ENCODE measurements at regions not wholly inside any gene's neighbourhood (a gene's known extent, or its start where the extent isn't known, plus 50 kb on each side); places are given as distances from the start of the nearest gene placed in this dataset.

DNA sequence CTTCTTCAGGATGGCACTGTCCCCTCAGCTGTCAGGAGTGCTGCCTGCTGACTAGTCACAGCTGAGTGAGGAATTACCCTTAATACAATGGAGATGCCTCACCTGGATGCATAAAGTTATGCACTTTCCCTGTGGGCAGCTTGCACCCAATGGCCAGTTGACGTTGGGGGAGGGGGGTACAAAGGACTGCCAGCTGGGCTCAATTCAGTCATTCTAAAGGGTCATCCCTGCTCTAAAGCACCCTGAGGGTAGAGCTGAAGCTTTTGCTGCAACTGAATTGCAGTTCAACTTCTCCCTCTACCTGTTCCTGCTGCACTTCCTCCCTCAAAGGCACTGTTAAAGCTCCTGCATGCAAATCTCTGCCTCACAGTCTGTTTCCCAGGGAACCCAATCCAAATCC, 147.8 kb upstream of the SESN3 start:
- dilution Hi-C loops (cut with HindIII; ENCODE audit: low sequenced_read_pairs, unreplicated experiment) (no loop called here), in situ Hi-C loops (cut with MboI; ENCODE audit: low sequenced_read_pairs) (no loop called here), intact Hi-C loops (cut with micrococcal nuclease) (no loop called here)
- H3K4ac ChIP-seq (ENCODE audit: low read depth, low read length): no peak overlapping the region
- H3K4me2 ChIP-seq (ENCODE audit: low read depth, low read length): no peak overlapping the region
- no peak overlapping the region for H2BK20ac ChIP-seq (ENCODE audit: low read depth, low read length)
- H2AFZ ChIP-seq (replicated peaks; ENCODE audit: low read length, poor library complexity): no peak overlapping the region
- no peaks in the 10 kb centered on the region for H3K9me1 ChIP-seq (ENCODE audit: insufficient read depth, low read length)
- no peak overlapping the region for H3K23ac ChIP-seq (ENCODE audit: low read depth, low read length)
- WGBS, 2 experiments (ENCODE audit: extremely low coverage in 2 of 2, insufficient read length in 1 of 2): no CpG with 5 or more reads among the region's 1 CpG
- ATAC-seq (ENCODE audit: low read depth) (no peak), DNase-seq (no peak)
- POLR2A ChIA-PET (ENCODE audit: unreplicated experiment): no interaction called here
- no peak overlapping the region for H3K4me3 ChIP-seq (ENCODE audit: insufficient read depth, low read depth, low read length)
- H3K27ac ChIP-seq (ENCODE audit: insufficient read depth, low read length): no peak overlapping the region
- H3K79me1 ChIP-seq (ENCODE audit: low read depth in 1 of 2, low read length in 2 of 2): no peaks in the 10 kb centered on the region
- H2AK5ac ChIP-seq (ENCODE audit: low read depth, low read length): no peak overlapping the region
- H4K91ac ChIP-seq (ENCODE audit: insufficient read depth, low read depth, low read length): no peak overlapping the region
- H4K20me1 ChIP-seq (ENCODE audit: insufficient read depth, low read length): no peaks in the 10 kb centered on the region
- H2BK5ac ChIP-seq (ENCODE audit: low read depth, low read length, poor library complexity, severe bottlenecking): no peak overlapping the region
- CTCF ChIA-PET: no interaction called here
- TF ChIP-seq MXI1 (IDR thresholded peaks at IDR 0.05; ENCODE audit: borderline replicate concordance, low read depth, low read length) (no peak), NFE2L2 (IDR thresholded peaks at IDR 0.05; ENCODE audit: low read depth, low read length) (no peak), SMC3 (IDR thresholded peaks at IDR 0.05; ENCODE audit: low read depth, low read length) (no peak), CEBPB (IDR thresholded peaks at IDR 0.05; ENCODE audit: low read depth, low read length) (no peak), FOS (IDR thresholded peaks at IDR 0.05; ENCODE audit: low read depth, low read length) (no peak), POLR2A (IDR thresholded peaks at IDR 0.05; ENCODE audit: low read depth, low read length) (no peak), USF2 (IDR thresholded peaks at IDR 0.05; ENCODE audit: low read depth, low read length) (no peak), BHLHE40 (IDR thresholded peaks at IDR 0.05; ENCODE audit: low read depth, low read length) (no peak), MAFK (IDR thresholded peaks at IDR 0.05; ENCODE audit: low read depth, low read length) (no peak), RCOR1 (IDR thresholded peaks at IDR 0.05; ENCODE audit: insufficient replicate concordance, low read length) (no peak), CHD1 (IDR thresholded peaks at IDR 0.05; ENCODE audit: low read depth, low read length) (no peak), RFX5 (IDR thresholded peaks at IDR 0.05; ENCODE audit: low read depth, low read length) (no peak), ELK1 (IDR thresholded peaks at IDR 0.05; ENCODE audit: borderline replicate concordance, low read depth, low read length) (no peak), RAD21 (IDR thresholded peaks at IDR 0.05; ENCODE audit: low read length) (no peak), MAZ (IDR thresholded peaks at IDR 0.05; ENCODE audit: borderline replicate concordance, low read depth, low read length) (no peak)
- TF ChIP-seq, protein P1, sequence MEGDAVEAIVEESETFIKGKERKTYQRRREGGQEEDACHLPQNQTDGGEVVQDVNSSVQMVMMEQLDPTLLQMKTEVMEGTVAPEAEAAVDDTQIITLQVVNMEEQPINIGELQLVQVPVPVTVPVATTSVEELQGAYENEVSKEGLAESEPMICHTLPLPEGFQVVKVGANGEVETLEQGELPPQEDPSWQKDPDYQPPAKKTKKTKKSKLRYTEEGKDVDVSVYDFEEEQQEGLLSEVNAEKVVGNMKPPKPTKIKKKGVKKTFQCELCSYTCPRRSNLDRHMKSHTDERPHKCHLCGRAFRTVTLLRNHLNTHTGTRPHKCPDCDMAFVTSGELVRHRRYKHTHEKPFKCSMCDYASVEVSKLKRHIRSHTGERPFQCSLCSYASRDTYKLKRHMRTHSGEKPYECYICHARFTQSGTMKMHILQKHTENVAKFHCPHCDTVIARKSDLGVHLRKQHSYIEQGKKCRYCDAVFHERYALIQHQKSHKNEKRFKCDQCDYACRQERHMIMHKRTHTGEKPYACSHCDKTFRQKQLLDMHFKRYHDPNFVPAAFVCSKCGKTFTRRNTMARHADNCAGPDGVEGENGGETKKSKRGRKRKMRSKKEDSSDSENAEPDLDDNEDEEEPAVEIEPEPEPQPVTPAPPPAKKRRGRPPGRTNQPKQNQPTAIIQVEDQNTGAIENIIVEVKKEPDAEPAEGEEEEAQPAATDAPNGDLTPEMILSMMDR (conservative IDR thresholded peaks at IDR 0.05; ENCODE audit: low read depth, low read length): no peak
- H3K14ac ChIP-seq (replicated peaks; ENCODE audit: low read depth, low read length): no peak overlapping the region
- no peak overlapping the region for H3K56ac ChIP-seq (ENCODE audit: extremely low read depth, insufficient read depth, low read length)
- no peak overlapping the region for H2BK15ac ChIP-seq (ENCODE audit: low read depth, low read length)
- H4K5ac ChIP-seq (ENCODE audit: low read depth, low read length): no peak overlapping the region
- no peak overlapping the region for H3K9ac ChIP-seq (ENCODE audit: low read depth, low read length)
- H2AK9ac ChIP-seq (replicated peaks; ENCODE audit: low read depth, low read length, poor library complexity): no peak overlapping the region
- H3K18ac ChIP-seq (ENCODE audit: low read depth, low read length): no peak overlapping the region
- peaks cover 4% of the 10 kb centered on the region for H3K27me3 ChIP-seq (ENCODE audit: control insufficient read depth, insufficient read depth, low read length)
- H2BK120ac ChIP-seq (ENCODE audit: low read depth, low read length): no peak overlapping the region
- no peaks in the 10 kb centered on the region for H3K36me3 ChIP-seq (ENCODE audit: control insufficient read depth, insufficient read depth, low read length)
- H3K4me1 ChIP-seq (ENCODE audit: control insufficient read depth, insufficient read depth, low read length): no peaks in the 10 kb centered on the region
- H4K8ac ChIP-seq (ENCODE audit: low read depth in 2 of 2, low read length in 2 of 2): no peak overlapping the region
- no peaks in the 10 kb centered on the region for H3K9me3 ChIP-seq (ENCODE audit: control insufficient read depth, insufficient read depth, low read length)
- BruUV-seq (replicated peaks): no TSS peak

All from IMR-90 (cell line).